HG03025 (cell line): ENCODE measurements at regions not wholly inside any gene's neighbourhood (a gene's known extent, or its start where the extent isn't known, plus 50 kb on each side); places are given as distances from the start of the nearest gene placed in this dataset.

Experiments used
- ATAC-seq: cut with Tn5 transposase; IDR thresholded peaks from one replicate; pipeline ENCODE4 v1.9.1; 2021; ENCODE audit warnings: mild to moderate bottlenecking, moderate library complexity; ENCODE audit not compliant: unreplicated experiment, low FRiP score

DNA sequence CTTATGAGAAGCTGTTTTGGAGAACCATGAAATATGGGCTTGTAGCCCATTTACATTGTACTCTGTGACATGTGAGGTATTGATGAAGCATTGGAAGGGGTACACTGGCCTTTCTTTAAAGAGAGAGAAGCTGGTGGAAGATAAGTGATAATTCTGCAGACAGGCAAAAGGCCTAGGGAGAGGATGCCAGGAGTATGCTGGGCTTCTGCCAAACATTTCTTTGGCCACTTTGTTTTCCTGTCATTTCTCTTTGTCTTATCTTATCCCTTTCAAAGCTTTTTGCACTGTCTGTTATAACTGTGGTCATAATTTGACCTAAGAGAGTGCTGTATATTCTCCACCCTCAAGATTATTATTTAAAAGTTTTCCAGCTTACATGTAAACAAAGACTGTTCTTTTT, 109.6 kb upstream of the SEMA6D start:
- ATAC-seq, result no peak

DNA sequence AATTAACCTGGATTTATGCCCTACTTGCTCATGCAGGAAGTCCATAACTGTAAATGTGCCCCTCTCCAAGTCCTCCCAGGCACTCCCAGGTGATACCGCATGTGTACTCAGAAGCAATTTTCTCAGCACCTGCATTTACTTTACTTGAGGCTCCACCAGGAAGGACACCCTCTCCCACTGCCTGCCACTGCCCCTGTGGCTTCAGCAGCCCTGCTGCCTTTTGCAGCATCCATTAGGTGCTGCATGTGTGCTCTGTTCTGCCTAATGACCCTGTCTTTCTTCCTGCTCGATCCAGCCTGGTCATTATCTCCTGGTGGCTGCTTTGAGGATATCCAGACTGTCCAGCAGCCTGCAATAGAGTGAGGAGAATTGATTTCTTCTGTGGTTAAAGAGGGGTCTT, 107.6 kb upstream of the SEMA6D start:
- ATAC-seq, result no peak

DNA sequence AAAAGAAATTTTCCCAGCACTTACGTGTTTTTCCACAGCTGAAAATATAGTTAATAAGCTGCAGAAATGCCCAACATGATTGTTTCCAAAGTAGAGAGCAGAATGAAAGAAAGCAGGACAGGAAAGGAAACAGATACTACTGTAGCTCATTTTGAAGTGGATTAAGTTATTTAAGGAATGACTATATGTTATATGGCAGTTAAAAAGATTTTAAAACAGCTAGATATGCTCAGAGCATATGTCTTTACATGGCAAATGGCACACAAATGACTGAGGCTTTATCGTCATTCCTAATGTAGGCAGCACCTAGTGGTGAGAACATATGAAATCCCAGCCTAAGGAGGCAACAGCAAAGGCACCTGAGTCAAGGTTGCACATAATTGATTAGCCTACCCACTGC, 106.6 kb upstream of the SEMA6D start:
- ATAC-seq, result no peak

DNA sequence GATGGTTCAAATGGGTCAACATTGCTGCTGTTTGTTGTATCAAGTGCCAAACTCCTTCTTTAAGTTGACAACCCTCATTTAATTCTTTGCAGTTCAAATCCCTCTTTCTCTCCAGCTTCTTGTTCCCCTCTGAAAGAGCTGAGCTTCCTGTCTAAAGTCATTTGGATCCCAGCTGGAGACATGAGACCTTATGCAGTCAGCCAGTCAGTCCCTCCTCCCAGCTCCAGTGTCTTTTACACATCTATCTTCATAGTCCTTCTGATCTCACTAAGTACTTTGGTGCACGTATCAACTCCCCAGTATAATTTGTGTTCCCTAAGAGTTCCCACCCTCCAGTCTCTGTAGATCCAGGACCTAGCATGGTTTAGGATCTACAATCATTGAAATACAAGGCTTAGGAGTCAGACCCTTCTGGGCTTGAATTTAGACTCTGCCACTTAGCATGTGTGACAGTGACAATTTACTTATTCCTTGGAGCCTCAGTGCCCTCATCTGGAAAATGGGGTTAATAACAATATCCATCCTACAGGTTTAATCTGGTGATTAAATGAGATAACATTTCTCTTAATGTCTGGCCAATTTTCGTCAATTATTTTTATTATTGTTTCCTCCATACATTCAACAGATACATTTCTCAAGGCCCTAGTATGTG, 102.8 kb upstream of the SEMA6D start:
- no peak for ATAC-seq

GRCh38 chr15:47616876-47617275, 100.4 kb upstream of the SEMA6D start:
- ATAC-seq, result no peak

DNA sequence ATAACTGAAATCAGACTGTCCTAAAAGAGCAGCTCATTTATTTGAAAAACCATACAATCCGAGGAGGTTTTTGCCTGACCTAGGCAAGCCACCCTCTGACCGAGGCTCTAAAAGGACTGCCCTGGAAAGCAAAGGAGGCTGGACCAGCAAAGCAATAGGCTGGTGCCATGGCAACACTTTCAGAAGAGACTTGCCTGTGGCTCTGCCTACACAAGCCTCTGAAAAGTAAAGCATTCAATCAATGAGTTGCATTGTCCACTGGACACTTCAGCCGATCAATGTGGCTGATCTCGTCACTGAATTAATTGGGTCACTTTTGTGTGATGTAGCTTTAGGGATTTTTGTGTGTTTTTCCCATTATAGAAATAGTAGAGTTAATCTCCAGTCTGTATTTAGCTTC, 99.1 kb upstream of the SEMA6D start:
- ATAC-seq, result no peak

GRCh38 chr15:47620960-47621681, 96.2 kb upstream of the SEMA6D start:
- ATAC-seq, result no peak

- ATAC-seq, result no peak
Observed at GRCh38 chr15:47622055-47622454, 95.2 kb upstream of the SEMA6D start.

DNA sequence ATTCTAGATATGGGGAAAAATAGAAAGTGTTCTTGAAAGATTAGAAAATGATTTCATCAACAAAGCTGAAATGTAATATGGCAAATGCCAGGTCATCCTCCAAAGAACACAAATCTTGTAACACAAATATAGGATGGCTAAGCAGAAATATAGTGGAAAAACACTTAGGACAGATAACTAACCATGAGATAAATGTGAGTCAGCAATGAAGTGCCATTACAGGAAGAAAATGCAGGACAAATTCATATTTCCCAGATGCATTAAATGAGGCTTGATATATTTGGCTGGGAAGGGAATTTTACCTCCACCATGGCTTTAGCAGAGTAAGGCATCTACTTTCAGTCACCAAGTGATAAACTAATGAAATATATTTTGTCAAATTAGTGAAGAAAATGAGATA, 92.8 kb upstream of the SEMA6D start:
- no peak for ATAC-seq

GRCh38 chr15:47639042-47639441, 78.3 kb upstream of the SEMA6D start:
- no peak for ATAC-seq

DNA sequence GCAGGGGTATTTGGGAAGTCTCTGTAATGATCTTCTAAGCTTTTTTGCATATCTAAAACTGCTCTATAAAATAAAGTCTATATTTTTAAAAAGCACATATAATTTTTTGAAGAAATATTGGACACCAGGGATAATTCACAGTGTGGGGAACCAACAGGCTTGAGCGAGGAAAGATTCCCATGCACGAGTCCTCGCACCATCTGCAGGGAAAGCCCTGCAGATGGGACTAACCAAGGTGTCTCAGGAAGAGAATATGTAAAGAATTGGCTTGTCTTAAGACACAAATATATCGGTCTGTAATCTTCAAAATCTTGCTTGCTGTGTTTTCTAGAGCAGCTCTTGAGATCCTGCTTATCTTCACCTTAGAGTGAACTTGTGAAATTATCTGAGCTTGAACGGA, 77.2 kb upstream of the SEMA6D start:
- ATAC-seq, result no peak

DNA sequence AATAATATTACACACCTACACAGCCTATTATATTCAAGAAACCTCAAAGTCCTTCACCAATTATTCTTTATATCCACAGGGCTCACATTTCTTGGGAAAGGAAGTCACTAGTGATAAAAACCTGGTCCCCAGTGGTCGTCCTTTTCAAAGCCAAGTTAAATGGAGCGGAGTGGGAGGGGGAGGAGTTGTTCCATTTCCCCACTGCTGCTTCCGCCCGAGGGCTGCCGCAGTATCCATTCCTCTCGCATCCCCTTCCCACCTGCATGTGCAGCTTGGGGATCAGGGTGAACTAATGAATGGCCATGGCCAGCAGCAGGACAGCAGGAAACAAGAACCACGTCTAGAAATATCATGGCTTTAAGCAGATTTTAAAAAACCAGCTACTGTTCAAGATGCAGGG, 76.4 kb upstream of the SEMA6D start:
- no peak for ATAC-seq

DNA sequence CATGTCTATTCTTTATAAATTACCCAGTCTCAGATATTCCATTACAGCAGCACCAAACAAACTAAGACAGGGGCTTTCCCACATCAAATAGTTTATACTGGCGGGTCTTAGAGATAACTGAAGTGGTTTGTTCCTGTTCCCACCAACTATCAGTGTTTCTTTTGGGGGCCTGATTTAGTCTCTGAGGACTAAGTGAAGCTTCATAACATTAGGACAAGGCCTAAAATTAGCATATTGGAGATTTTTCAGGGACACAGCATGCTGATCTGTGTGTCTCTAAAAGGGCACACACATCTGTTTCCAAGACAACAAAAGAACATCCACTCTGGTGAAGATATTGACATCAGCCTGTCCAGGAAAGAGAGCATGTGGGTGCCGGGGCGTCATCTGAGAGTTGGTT, 72.6 kb upstream of the SEMA6D start:
- no peak for ATAC-seq

- ATAC-seq, result no peak
Observed at GRCh38 chr15:47650564-47650963, 66.7 kb upstream of the SEMA6D start.

DNA sequence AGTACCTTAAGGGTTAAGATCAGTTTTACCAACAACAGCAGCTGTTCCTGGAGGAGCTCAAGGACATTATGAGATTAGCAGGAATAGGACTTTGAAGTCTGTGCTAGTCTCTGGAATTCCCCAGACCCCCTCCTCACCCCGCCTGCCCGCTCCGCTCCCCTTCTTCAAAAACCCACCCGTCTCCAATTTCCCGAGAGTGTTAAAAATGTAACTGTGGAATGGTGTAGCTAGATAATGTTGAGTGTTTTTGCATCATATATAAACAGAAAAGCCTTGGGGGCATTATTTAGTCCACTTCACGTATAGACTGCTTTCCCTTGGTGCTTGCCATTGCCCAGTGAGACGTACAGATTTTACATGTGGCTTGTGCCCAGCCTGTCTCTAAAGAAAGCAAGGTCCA, 65.0 kb upstream of the SEMA6D start:
- ATAC-seq, result no peak

- no peak for ATAC-seq
Observed at GRCh38 chr15:47652844-47653243, 64.5 kb upstream of the SEMA6D start.

GRCh38 chr15:47661661-47662180, 55.6 kb upstream of the SEMA6D start:
- ATAC-seq, result no peak

DNA sequence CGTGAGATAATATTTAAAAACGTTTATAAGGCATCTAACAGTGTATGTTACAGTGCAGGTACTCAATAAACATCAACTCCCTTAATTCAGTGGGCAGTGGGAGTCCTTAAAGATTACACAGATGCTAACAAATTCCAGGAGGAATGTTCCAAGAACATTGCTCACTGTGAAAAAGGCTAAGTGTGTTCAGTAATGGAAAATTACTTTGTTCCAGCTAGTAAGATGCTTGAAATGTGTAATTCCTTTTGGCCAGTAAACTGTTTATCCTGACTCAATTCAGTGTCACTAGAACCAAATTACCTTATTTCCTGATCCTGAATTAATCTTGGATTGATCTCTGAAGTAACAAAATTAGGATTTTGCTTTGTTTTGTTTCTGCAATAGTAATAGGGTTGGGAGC, 54.2 kb upstream of the SEMA6D start:
- ATAC-seq, result no peak
